ENCODE measurements at regions not wholly inside any gene's neighbourhood (a gene's known extent, or its start where the extent isn't known, plus 50 kb on each side); places are given as distances from the start of the nearest gene placed in this dataset.

DNA sequence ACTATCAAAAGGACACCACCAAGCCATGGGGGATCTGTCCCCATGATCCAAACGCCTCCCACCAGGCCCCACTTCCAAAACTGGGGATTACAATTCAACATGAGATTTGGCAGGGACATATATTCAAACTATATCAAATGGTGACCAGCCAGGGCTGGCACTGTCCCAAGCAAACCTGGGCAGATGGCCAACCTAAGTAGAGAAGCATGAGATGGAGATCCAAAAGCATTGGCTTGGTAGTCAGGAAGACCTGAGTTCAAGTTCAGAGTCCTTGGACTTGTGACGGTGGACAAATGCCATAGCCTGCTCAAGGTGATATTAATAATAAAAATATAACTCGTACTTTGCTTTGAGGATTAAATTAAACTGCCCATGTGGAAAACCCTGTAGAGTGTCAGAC is 79.2 kb upstream of the HS3ST1 start:
- no peak overlapping the region for H3K4me3 ChIP-seq (ENCODE audit: low read depth, low read length)
- DNase-seq (ENCODE audit: low read depth): no peak
- TF ChIP-seq CTCF (IDR thresholded peaks at IDR 0.05; ENCODE audit: insufficient read depth, low read length): no peak

GRCh38 chr4:11506194-11506593 is 77.5 kb upstream of the HS3ST1 start:
- H3K4me3 ChIP-seq (ENCODE audit: low read depth, low read length): no peak overlapping the region
- TF ChIP-seq CTCF (IDR thresholded peaks at IDR 0.05; ENCODE audit: insufficient read depth, low read length): no peak

DNA sequence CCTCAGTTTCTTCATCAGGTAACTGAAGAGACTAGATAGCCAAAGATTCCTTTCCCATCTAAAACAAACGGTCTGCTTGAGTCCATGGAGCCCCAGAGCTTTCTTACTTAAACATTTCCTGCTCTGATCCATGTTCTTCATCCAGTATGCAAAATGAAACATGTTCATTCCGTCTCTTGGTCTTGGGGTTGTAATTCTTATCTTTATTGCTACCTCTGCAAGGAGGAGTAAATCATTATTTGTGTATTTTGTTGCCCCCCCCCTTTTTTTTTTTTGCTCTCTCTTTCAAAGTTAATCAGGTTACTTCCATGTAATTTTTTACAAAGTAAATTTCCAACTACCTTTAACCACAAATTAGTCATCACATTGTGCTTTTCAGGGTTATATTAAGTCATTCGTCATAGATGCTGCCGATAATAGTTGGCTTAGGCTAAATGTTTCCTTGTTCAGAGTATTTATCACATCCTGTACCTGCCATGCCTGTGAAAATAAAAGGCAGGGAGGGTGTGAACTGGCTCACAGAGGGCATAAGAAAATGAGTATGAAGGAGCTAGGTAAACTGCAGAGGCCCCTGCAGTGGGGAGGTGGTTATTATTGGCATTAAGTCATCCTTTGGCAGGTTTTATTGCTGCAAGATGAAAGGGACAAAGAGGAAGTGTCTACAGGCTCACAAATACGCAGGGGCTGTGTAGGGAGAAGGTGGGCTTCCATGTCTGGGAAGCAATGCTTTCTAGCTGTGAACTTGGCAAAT is 76.7 kb upstream of the HS3ST1 start:
- peak; percentile 56 for DNase-seq (ENCODE audit: low read depth)

More at GRCh38 chr4:11506194-11506593, 77.5 kb upstream of the HS3ST1 start:
- no peak for DNase-seq (ENCODE audit: low read depth)

DNA sequence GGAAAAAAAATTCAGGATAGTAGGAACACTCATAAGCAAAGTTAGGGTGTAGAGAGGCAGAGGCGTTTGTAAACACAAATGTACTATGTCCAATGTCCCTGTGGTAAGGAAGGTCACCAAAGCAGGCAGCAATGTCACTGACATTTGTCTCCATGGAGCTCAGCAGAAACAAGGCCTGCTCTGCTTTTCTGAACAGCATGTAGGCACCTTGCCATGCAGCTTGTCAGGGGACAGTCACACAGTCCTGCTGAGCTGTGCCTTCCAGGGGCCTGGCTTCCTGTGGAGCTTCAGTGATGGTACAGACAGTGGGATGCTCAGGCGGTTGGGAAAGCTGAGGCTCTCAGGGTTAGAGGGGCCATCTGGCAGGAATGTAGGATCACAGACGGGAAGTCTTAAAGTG is 74.5 kb upstream of the HS3ST1 start:
- DNase-seq (ENCODE audit: low read depth): no peak
- no peak overlapping the region for H3K4me3 ChIP-seq (ENCODE audit: low read depth, low read length)
- no peak for TF ChIP-seq CTCF (IDR thresholded peaks at IDR 0.05; ENCODE audit: insufficient read depth, low read length)

More for the DNA sequence above, 76.7 kb upstream of the HS3ST1 start:
- no peak for TF ChIP-seq CTCF (IDR thresholded peaks at IDR 0.05; ENCODE audit: insufficient read depth, low read length)
- H3K4me3 ChIP-seq (ENCODE audit: low read depth, low read length): no peak overlapping the region

DNA sequence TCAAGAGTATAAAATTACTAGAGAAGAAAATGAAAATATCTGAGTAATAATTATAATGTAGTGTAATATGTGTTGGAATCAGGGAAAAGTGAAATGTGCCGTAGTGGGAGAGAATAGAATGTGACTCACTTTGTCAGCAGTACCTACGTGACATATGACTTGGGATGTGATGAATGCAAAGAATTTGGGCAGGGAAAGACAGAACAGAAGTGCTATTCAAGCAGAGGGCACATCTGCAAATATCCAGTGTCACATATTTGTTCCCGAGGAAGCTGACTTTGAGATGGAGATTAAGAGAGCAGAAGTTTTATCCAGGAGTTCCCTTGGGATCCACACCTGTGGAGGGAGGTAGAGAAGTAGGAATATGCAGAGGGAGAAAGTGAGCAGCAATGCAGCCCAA is 69.3 kb upstream of the HS3ST1 start:
- TF ChIP-seq CTCF (IDR thresholded peaks at IDR 0.05; ENCODE audit: insufficient read depth, low read length): no peak
- no peak overlapping the region for H3K4me3 ChIP-seq (ENCODE audit: low read depth, low read length)
- DNase-seq (ENCODE audit: low read depth): no peak

- H3K4me3 ChIP-seq (ENCODE audit: low read depth, low read length): no peak overlapping the region
- TF ChIP-seq CTCF (IDR thresholded peaks at IDR 0.05; ENCODE audit: insufficient read depth, low read length): no peak
- DNase-seq (ENCODE audit: low read depth): no peak
Measured at GRCh38 chr4:11497212-11497806, 68.6 kb upstream of the HS3ST1 start.
